Nephron (organoid): ENCODE measurements at regions not wholly inside any gene's neighbourhood (a gene's known extent, or its start where the extent isn't known, plus 50 kb on each side); places are given as distances from the start of the nearest gene placed in this dataset.

Experiments used
- H3K27ac Mint-ChIP-seq, 3 experiments: 2 replicates each; pipeline ENCODE4 v1.8.0; 2020; ENCODE audit warnings: mixed read lengths in 3 of 3, mild to moderate bottlenecking in 2 of 3, moderate library complexity in 1 of 3
- H3K27me3 Mint-ChIP-seq: 2 replicates; pipeline ENCODE4 v1.8.0; 2021; ENCODE audit warnings: low read depth, mild to moderate bottlenecking, moderate library complexity, mixed read lengths
- H3K36me3 Mint-ChIP-seq: 2 replicates; pipeline ENCODE4 v1.8.0; 2020; ENCODE audit warnings: low read depth, mixed read lengths
- H3K4me1 Mint-ChIP-seq: 2 replicates; pipeline ENCODE4 v1.8.0; 2020; ENCODE audit warnings: mixed read lengths
- H3K4me3 Mint-ChIP-seq, 3 experiments: 2 replicates each; pipeline ENCODE4 v1.8.0; 2020; ENCODE audit warnings: mild to moderate bottlenecking in 3 of 3, mixed read lengths in 3 of 3, moderate library complexity in 2 of 3
- H3K9me3 Mint-ChIP-seq: 2 replicates; pipeline ENCODE4 v1.8.0; 2020; ENCODE audit warnings: mixed read lengths
- CTCF ChIP-seq, 3 experiments: fragments of 200-600 bp; sonication (generic); IDR thresholded peaks; one replicate each; pipeline ENCODE4 v1.5.0; 2021; ENCODE audit warnings: antibody characterized with exemption in 3 of 3; ENCODE audit not compliant: unreplicated experiment in 3 of 3

GRCh38 chr10:78139341-78139740 lies 105.7 kb downstream of the RPS24 start:
- Mint-ChIP-seq H3K36me3 (no peaks in the 10 kb centered on the region), H3K4me1 (peaks cover 27% of the 10 kb centered on the region), H3K9me3 (peaks cover 9% of the 10 kb centered on the region), H3K27ac (peak overlapping the region in 2 of 3 experiments; percentile 15 to 47), H3K4me3 (no peak overlapping the region), H3K27me3 (peaks cover 8% of the 10 kb centered on the region)
- no peak for TF ChIP-seq CTCF (IDR thresholded peaks at IDR 0.05; ENCODE audit: unreplicated experiment in 3 of 3)

- peaks cover 16% of the 10 kb centered on the region for H3K9me3 Mint-ChIP-seq
- H3K27me3 Mint-ChIP-seq: peaks cover 8% of the 10 kb centered on the region
- H3K36me3 Mint-ChIP-seq: no peaks in the 10 kb centered on the region
- H3K4me1 Mint-ChIP-seq: peaks cover 27% of the 10 kb centered on the region
- H3K27ac Mint-ChIP-seq: peak overlapping the region in 1 of 3 experiments; percentile 47
- H3K4me3 Mint-ChIP-seq: no peak overlapping the region
- no peak for TF ChIP-seq CTCF (IDR thresholded peaks at IDR 0.05; ENCODE audit: unreplicated experiment in 3 of 3)
These were observed 106.5 kb downstream of the RPS24 start for GRCh38 chr10:78140066-78140630.

- Mint-ChIP-seq H3K27me3 (peaks cover 9% of the 10 kb centered on the region), H3K27ac (no peak overlapping the region), H3K4me3 (no peak overlapping the region), H3K9me3 (peaks cover 21% of the 10 kb centered on the region), H3K4me1 (peaks cover 41% of the 10 kb centered on the region), H3K36me3 (no peaks in the 10 kb centered on the region)
- TF ChIP-seq CTCF (IDR thresholded peaks at IDR 0.05; ENCODE audit: unreplicated experiment in 3 of 3): no peak
These were observed 109.9 kb downstream of the RPS24 start for GRCh38 chr10:78143576-78143975.

GRCh38 chr10:78146200-78146599 lies 112.5 kb downstream of the RPS24 start:
- Mint-ChIP-seq H3K4me3 (no peak overlapping the region), H3K27me3 (peaks cover 9% of the 10 kb centered on the region), H3K9me3 (peaks cover 21% of the 10 kb centered on the region), H3K27ac (no peak overlapping the region), H3K4me1 (peaks cover 24% of the 10 kb centered on the region), H3K36me3 (no peaks in the 10 kb centered on the region)
- no peak for TF ChIP-seq CTCF (IDR thresholded peaks at IDR 0.05; ENCODE audit: unreplicated experiment in 3 of 3)

GRCh38 chr10:78147202-78147601 lies 113.5 kb downstream of the RPS24 start:
- Mint-ChIP-seq H3K27ac (peak overlapping the region in 1 of 3 experiments; percentile 49), H3K9me3 (peaks cover 16% of the 10 kb centered on the region), H3K36me3 (no peaks in the 10 kb centered on the region), H3K27me3 (peaks cover 5% of the 10 kb centered on the region), H3K4me1 (peaks cover 19% of the 10 kb centered on the region), H3K4me3 (no peak overlapping the region)
- no peak for TF ChIP-seq CTCF (IDR thresholded peaks at IDR 0.05; ENCODE audit: unreplicated experiment in 3 of 3)
